ENCODE measurements at regions not wholly inside any gene's neighbourhood (a gene's known extent, or its start where the extent isn't known, plus 50 kb on each side); places are given as distances from the start of the nearest gene placed in this dataset.
"Not testable (repeated sequence)": the region's sequence is repeated elsewhere in the genome, so short reads cannot be mapped to it uniquely, and the experiment has no call there.

- DNase-seq: no peak
Measured at GRCh38 chr2:182477774-182478173, 50.9 kb upstream of the PDE1A start.

GRCh38 chr2:182481676-182482075 is 54.8 kb upstream of the PDE1A start:
- DNase-seq: no peak

- no peak for DNase-seq
Measured at GRCh38 chr2:182482511-182482910, 55.7 kb upstream of the PDE1A start.

GRCh38 chr2:182496596-182496995 is 69.8 kb upstream of the PDE1A start:
- DNase-seq: no peak

GRCh38 chr2:182499706-182500470 is 73.1 kb upstream of the PDE1A start:
- DNase-seq: no peak

GRCh38 chr2:182503886-182504285 is 77.0 kb upstream of the PDE1A start:
- no peak for DNase-seq

GRCh38 chr2:182504903-182505302 is 78.1 kb upstream of the PDE1A start:
- DNase-seq: no peak

- peak; percentile 33 for DNase-seq
Measured at GRCh38 chr2:182506606-182507005, 79.8 kb upstream of the PDE1A start.

GRCh38 chr2:182508583-182508982 is 81.7 kb upstream of the PDE1A start:
- DNase-seq: not testable (repeated sequence)

GRCh38 chr2:182509216-182509615 is 82.4 kb upstream of the PDE1A start:
- no peak for DNase-seq

- DNase-seq: no peak
Measured at GRCh38 chr2:182521453-182522404, 94.9 kb upstream of the PDE1A start.

GRCh38 chr2:182522405-182522896 is 95.6 kb upstream of the PDE1A start:
- DNase-seq: peak; percentile 90

- DNase-seq: peak; percentile 69
Measured at GRCh38 chr2:182522972-182523473, 96.2 kb upstream of the PDE1A start.

GRCh38 chr2:182530636-182531035 is 103.8 kb upstream of the PDE1A start:
- no peak for DNase-seq

- no peak for DNase-seq
Measured at GRCh38 chr2:182540252-182540651, 113.4 kb upstream of the PDE1A start.

- DNase-seq: no peak
Measured at GRCh38 chr2:182541268-182541667, 114.4 kb upstream of the PDE1A start.

GRCh38 chr2:182542501-182543258 is 115.8 kb upstream of the PDE1A start:
- DNase-seq: peak; percentile 34

GRCh38 chr2:182543741-182544525 is 117.1 kb upstream of the PDE1A start:
- no peak for DNase-seq

GRCh38 chr2:182545420-182546167 is 118.8 kb upstream of the PDE1A start:
- DNase-seq: peak; percentile 17

- peak; percentile 51 for DNase-seq
Measured at GRCh38 chr2:182548031-182548950, 121.5 kb upstream of the PDE1A start.

All from dermis blood vessel endothelial cell (primary cell).